GM12875 (cell line): ENCODE measurements at regions not wholly inside any gene's neighbourhood (a gene's known extent, or its start where the extent isn't known, plus 50 kb on each side); places are given as distances from the start of the nearest gene placed in this dataset.

Source experiments
- H3K4me3 ChIP-seq: one replicate; pipeline ENCODE4 v1.5.1; 2011; ENCODE audit warnings: low read depth, low read length, control low read depth
- TF ChIP-seq, protein P1 (sequence below): IDR thresholded peaks from 2 replicates; pipeline ENCODE4 v1.5.1; 2011; ENCODE audit warnings: low read depth, mild to moderate bottlenecking, control low read depth, inconsistent platforms, low read length, moderate library complexity, borderline replicate concordance; ENCODE audit not compliant: insufficient read depth

DNA sequence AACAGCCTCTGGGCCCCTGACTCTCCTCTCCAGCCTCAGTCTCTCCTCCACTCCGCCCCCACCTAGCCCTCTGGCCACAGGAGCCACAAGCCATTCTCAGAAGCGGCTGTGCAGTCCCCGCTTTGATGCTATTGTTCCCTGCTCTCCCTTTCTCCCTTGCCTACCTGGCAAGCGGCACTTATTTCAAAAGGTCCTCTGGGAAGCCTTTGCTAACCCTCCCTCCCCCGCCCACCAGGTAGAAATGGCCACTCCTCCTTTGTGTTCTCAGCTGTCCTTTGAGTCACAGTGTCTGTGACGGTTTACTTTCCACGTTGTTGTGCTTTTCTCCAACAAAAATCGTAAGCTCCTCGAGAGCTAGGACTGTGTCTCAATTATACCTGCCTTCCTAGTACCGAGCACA, 338.4 kb upstream of the PROX1 start:
- TF ChIP-seq, protein P1, sequence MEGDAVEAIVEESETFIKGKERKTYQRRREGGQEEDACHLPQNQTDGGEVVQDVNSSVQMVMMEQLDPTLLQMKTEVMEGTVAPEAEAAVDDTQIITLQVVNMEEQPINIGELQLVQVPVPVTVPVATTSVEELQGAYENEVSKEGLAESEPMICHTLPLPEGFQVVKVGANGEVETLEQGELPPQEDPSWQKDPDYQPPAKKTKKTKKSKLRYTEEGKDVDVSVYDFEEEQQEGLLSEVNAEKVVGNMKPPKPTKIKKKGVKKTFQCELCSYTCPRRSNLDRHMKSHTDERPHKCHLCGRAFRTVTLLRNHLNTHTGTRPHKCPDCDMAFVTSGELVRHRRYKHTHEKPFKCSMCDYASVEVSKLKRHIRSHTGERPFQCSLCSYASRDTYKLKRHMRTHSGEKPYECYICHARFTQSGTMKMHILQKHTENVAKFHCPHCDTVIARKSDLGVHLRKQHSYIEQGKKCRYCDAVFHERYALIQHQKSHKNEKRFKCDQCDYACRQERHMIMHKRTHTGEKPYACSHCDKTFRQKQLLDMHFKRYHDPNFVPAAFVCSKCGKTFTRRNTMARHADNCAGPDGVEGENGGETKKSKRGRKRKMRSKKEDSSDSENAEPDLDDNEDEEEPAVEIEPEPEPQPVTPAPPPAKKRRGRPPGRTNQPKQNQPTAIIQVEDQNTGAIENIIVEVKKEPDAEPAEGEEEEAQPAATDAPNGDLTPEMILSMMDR = no peak
- H3K4me3 ChIP-seq = no peak overlapping the region

DNA sequence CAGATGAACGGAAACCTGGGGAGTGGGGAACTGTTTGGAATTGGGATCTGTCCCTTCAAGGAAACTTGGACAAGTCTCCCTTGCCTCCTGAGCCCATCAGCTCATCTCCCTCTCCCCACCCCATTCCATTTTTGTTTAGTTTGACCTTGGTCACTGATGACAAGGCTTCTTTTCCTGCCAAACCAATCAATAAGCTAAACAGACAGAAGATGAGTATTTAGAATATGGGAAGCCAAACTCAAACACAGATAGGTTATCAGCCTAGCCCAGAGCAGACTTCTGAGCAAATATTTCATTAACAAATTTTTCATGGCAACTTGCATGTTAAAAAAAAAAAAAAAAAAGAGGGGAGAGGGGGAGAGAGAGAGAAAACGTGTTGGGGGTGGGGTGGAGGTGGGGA, 337.2 kb upstream of the PROX1 start:
- TF ChIP-seq, protein P1 = no peak
- H3K4me3 ChIP-seq = no peak overlapping the region

DNA sequence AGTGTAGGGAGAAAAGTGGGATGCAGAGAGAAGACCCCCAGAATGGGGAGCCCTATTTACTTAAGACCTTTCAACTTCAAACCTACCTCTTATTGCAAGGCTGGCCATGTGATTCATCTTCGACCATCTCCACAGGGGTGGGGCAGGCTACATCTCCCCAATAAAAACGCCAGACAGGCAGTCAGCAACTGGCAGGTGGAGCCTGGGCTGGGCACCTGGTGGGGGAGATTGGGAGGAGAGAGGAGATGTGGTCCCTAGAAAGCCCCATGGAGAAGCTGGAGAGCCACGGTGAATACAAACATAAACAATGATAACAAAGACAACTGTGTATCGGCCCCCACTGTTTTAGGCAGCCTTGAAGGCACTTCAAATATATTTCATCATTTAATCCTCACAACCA, 336.7 kb upstream of the PROX1 start:
- TF ChIP-seq, protein P1 = no peak
- H3K4me3 ChIP-seq = no peak overlapping the region

DNA sequence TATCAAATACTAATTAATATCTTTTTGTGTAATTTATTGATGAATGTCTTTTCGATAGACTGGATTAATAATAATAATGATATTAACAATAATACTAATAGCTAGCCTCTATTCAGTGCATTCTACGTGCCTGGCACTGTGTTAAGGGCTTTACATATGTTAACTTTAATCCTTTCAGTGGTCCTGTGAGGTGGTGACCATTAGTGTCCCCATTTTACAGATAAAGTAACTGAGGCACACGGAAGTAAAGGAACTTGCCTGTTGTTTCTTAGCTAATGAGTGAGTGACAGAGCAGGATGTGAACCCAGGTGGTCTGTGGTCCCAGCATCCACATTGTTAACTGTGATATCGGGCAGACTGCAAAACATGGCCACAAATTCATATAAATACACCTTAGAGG, 335.7 kb upstream of the PROX1 start:
- TF ChIP-seq, protein P1 = no peak
- no peak overlapping the region for H3K4me3 ChIP-seq

DNA sequence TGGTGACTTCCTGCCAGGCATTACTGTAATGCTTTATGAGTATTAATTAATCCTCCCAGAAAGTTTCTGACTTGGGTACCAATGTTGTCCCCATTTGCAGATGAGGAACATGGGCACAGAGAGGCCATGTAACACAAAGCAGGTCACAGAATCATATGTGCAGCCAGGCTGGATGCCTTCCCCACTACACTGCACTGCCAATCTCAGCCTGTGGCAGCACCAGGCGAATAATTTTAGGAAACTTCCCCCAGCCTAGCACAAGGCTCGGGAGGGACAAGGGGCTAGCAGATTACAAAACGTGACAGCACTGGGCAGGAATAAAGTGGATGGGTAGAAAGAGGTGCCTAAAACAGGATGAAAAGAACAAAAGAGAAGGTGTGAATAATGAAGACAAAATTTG, 331.7 kb upstream of the PROX1 start:
- TF ChIP-seq, protein P1 = no peak
- no peak overlapping the region for H3K4me3 ChIP-seq

DNA sequence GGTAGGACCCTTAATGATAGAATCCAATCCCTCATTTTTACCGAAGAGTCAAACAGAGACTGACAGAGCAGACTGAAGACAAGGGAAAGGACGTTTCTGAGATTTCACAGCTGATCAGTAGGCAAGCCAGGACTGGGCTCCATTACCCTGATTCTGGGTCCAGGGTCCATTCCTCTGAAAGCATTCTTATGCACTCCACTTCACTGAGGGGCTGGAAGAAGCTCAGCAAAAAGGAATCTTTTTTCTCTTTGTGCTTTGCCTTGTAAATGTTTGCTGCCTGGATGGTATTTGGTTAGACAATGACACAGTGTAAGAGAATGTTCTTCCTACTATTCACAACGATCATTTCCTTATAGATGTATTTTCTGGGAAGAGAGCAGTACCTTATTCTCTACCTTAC, 331.3 kb upstream of the PROX1 start:
- H3K4me3 ChIP-seq = no peak overlapping the region
- TF ChIP-seq, protein P1 = no peak

DNA sequence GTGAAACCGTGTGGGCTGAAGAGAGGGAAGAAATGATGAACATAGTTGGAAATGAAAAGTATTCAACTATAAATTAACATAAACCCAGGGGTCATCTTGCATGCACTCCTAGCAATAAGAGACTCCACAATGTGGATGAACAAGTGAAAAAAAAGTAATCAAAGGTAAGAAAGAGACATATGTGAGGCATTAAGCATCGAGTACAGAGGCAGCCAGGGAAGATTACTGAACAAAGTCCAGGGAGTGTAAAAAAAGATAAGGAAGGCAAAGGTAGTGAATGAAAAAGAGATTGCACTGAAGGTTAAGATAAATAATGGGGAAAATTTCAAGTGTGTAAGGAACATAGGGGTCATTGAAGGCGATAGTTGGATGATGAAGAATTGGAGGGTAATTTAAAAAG, 330.8 kb upstream of the PROX1 start:
- TF ChIP-seq, protein P1 = no peak

More for the DNA sequence above, 330.8 kb upstream of the PROX1 start:
- H3K4me3 ChIP-seq = no peak overlapping the region
